H54 (cell line): ENCODE measurements at regions not wholly inside any gene's neighbourhood (a gene's known extent, or its start where the extent isn't known, plus 50 kb on each side); places are given as distances from the start of the nearest gene placed in this dataset.
"Not testable (repeated sequence)": the region's sequence is repeated elsewhere in the genome, so short reads cannot be mapped to it uniquely, and the experiment has no call there.

Experiments used
- DNase-seq: peaks from one replicate; pipeline ENCODE4 v3.0.0; 2011; ENCODE audit warnings: low spot score, mixed read lengths; ENCODE audit not compliant: insufficient read length
- FAIRE-seq: peaks from 3 replicates; lab custom pipeline; 2011; peaks lifted over from hg19 to GRCh38; lab: Jason Lieb, UNC
- POLR2A ChIP-seq: IDR thresholded peaks from 2 replicates; pipeline ENCODE4 v1.6.1; 2011; ENCODE audit warnings: low read depth, mild to moderate bottlenecking, low read length

DNA sequence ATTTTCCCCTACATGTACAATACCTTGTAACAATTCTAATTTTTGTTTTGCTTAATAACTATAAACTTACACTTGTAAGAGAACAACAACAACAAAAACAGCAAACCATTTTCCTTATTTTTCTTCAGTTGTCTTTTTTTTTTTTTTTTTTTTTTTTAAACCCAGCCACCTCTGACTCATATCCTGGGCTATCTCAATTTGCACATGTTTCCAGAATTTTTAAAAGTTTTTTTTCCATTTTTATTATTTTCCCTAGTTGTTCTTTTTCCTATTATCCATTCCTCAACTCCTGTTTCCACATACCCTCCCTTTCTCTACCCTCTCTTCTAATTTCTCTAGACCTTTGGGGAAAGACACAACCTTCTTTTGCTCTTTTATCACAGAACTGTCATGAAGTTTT is 112.5 kb downstream of the EFEMP1 start:
- no peak for FAIRE-seq
- DNase-seq: no peak
- TF ChIP-seq POLR2A: no peak

DNA sequence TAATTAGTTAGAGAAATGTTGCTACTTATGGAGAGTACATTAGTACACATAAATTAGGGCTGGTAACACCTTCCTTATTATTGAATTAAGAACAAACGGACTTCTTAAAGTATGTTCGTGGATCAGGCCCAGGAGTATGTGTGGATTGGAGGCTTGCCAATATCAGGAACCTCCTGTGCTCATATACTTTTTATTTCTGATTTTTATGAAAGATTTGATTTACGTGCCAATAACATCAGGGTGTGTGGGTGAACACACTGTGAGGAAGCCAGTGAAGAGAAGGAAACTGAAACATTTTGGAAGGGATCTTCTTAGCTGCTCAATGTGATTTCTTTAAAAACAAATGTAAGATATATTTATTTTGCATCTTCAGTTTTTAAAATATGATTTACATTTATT is 113.0 kb downstream of the EFEMP1 start:
- DNase-seq (no peak), FAIRE-seq (no peak)
- no peak for TF ChIP-seq POLR2A

DNA sequence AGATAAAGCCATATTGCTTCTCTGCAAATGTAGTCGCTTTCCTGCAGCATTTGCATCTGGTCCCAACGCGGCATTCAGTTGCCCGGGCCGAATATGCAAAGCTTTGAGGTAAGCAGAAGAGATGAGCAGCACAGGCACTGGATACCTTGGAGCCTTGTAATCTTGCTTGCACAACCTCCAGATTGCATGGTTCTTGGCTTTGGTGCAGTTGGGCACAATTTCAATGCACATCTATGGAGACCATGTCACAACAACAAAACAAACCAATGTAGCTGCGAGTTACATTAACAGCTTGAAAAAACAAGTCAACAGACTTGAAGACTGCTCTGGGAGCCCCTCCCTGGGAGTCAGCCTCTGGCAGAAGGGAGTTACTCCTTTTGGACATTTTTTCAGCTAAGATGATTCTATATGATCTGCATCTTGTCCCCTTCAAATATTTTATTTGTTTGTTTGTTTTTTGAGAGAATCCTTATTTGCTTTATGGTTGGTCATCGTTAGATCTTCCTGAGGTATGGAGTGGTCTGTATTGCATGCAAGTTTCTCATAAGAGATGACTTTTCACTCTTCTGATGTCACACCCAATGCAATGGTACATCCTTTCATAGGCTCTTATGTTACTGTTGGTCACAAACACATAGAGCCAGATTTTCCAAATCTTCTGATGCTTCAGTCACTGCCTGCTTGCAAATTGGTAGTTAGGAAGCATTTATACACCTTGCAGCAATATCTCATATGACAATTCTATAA is 113.5 kb downstream of the EFEMP1 start:
- DNase-seq: no peak
- FAIRE-seq: no peak
- TF ChIP-seq POLR2A: no peak

DNA sequence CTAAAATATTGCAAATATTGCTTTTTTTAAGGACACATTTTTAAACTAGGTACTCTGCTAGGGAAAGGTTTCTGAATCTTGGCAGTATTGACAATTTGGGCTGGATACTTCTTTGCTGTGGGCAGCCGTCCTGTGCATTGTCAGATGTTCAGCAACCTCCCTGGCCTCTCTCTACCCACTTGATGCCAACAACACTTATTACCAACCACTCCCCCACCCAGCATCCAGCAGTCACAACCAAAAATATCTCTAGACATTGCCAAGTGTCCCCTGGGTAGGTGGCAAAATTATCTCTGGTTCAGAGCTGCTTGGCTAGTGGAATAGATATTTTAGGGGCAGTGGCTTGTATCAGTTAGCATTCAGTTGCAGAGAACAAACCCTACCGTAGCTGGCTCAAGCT is 114.3 kb upstream of the PNPT1 start:
- no peak for TF ChIP-seq POLR2A
- no peak for DNase-seq
- no peak for FAIRE-seq

DNA sequence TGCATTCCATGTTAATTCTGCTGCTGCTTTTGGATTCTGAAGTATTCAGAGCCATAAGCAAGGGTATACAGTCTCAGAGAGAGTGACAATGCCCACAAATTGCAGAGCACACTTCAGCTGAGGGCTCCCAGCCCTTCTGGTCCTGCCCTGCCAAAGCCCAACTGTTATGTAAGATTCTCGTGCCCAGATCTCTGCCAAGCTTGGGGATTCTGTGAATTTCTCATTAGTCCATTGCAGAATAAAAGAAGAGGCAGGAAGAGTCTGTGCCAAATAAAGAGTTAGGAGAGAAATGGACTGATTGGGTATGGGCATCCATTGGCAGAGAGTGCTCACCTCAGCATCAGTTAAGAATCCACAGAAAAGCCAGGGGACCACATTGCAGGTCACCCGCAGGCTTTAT is 112.0 kb upstream of the PNPT1 start:
- TF ChIP-seq POLR2A: no peak

DNA sequence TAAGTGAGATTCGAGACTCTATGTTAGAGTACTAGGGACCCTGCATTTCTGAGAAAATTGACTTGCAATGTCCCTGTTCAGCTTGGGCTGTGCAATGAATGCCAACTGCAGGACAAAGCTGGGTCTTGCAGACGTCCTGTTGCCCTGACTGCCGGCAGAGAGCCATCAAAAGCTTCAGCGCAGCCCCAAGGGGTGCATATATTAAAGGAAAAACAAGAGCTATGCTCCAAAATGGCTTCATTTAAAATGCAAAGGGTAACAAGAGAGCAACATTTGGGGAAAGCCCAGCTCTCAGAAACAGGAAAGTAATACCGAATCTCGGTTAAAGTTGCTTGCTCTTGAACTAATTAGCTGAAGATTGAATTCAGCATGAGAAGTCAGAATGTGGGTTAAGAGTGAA is 110.9 kb upstream of the PNPT1 start:
- TF ChIP-seq POLR2A: no peak
- DNase-seq: no peak
- no peak for FAIRE-seq

More for the DNA sequence above, 112.0 kb upstream of the PNPT1 start:
- DNase-seq (no peak), FAIRE-seq (no peak)

DNA sequence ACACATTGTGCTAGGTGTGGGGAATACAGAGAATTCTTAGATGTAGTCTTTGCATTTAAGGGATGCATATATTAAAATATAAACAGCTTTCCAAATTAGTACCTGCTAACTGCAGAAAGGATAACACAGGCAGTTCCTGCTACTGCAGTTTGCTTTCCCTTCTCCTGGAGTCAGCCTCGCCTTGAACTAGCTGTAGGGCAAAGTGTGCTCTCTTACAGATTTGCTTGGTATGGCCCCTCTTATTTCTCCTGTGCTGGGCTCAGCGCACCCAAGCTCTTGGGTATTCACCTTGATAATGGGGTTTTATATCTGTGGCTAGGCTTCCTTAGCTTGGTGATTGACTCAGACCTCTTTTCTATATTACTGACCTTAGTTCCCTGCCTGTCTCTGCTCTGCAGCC is 108.4 kb upstream of the PNPT1 start:
- FAIRE-seq (no peak), DNase-seq (no peak)
- TF ChIP-seq POLR2A: no peak

DNA sequence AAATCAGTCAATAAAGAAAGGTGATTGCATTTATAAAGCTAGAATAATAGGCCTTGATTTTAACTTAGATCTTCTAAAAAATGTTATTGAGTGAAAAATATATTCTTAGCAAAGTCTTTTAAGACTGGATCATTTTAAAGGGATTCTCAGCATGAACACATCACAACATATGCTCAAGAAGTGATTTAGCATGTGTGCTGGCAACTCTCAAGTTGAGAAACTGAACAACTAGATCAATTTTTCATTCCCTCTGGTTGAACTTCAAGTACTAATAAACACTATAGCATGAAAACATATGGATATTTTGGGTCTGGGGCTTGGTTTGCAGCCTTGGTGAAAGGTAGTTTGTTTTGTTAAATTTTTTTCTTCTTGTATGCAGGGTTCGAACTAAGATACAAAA is 107.8 kb upstream of the PNPT1 start:
- DNase-seq (no peak), FAIRE-seq (no peak)
- TF ChIP-seq POLR2A: no peak

DNA sequence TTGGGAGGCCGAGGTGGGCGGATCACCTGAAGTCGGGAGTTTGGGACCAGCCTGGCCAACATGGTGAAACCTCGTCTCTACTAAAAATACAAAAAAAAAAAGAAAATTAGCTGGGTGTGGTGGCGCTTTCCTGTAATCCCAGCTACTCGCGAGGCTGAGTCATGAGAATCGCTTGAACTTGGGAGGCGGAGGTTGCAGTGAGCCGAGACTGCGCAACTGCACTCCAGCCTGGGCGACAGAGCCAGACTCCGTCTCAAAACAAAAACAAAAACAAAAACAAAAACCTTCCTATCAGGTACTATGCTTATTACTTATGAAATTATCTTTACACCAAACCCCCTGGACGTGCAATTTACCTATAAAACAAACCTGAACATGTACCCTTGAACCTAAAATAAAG is 106.0 kb upstream of the PNPT1 start:
- not testable (repeated sequence) for FAIRE-seq

DNA sequence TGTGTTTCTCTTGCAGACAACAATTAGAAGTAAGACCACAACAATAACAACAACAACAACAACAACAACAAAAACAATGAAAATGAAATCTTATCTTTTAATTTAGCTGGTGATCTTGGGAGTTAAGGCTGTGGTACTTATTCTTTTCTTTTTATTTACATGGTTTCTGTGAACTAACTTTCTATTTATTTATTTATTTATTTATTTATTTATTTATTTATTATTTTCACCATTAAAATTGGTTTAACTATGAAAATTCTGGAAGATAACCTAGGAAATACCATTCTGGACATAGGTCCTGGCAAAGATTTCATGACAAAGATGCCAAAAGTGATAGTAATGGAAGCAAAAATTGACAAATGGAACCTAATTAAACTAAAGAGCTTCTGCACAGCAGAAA is 102.5 kb upstream of the PNPT1 start:
- DNase-seq: no peak
- no peak for TF ChIP-seq POLR2A
- FAIRE-seq: no peak

More for the DNA sequence above, 106.0 kb upstream of the PNPT1 start:
- DNase-seq: not testable (repeated sequence)

DNA sequence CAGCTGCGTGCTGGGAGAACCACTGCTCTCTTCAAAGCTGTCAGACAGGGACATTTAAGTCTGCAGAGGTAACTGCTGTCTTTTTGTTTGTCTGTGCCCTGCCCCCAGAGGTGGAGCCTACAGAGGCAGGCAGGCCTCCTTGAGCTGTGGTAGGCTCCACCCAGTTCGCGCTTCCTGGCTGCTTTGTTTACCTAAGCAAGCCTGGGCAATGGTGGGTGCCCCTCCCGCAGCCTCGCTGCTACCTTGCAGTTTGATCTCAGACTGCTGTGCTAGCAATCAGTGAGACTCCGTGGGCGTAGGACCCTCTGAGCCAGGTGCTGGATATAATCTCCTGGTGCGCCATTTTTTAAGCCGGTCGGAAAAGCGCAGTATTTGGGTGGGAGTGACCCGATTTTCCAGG is 100.0 kb upstream of the PNPT1 start:
- FAIRE-seq, DNase-seq: not testable (repeated sequence)

DNA sequence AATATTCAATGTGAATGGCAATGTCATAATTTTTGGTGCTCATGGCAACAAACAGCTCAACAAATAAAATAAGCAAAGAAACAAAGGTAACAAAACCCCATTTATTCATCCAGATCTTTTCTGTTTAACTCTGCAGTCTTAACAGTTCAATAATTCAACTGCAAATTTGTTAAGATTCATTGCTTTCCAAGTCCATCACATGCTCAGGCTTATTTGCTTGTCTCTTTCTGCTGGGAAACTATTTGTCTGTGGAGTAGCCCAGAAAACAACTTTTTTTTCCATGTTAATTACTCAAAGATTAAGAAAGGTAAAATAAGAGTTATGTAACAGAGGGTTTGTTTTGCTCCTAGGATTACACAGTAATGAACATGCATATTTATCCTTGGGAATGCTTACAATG is 92.6 kb upstream of the PNPT1 start:
- TF ChIP-seq POLR2A: no peak
- FAIRE-seq: no peak
- DNase-seq: no peak

DNA sequence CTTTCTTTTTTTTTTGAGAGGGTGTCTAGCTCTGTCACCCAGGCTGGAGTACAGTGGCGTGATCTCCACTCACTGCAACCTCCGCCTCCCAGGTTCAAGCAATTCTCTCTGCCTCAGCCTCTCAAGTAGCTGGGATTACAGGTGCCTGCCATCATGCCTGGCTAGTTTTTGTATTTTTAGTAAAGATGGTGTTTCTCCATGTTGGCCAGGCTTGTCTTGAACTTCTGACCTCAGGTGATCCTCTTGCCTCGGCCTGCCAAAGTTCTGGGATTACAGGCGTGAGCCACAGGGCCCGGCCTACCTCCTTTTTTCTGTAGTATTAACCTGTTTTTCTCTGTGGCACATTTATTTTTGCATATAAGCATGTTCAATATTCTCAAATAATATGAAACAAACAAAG is 90.1 kb upstream of the PNPT1 start:
- FAIRE-seq, DNase-seq: not testable (repeated sequence)

DNA sequence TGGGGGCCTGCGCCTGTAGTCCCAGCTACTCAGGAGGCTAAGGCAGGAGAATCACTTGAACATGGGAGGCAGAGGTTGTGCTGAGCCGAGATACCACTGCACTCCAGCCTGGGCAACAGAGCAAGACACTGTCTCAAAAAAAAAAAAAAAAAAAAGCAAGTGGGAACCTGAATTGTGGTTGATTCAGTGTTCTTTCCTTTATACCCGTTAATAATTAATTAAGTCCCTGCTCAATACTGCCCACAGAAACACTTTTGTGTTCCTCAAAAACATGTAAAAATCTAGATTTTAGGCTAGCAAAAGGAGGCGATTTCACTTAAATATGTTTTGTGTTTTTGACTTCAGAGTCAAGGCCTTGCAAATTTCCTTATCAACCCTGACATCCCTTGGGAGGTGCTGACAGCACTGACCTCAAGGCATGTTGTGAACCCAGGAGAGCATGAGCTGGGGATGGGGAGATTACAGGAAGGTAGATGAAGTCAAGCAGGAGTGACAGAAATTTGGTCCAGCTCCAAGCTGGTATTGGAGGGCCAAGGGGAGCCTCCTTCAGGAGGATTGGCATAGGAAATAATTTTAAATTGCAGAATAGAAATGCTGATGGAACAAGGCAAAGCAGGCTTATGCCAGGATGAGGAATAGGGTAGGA is 89.0 kb upstream of the PNPT1 start:
- FAIRE-seq (no peak), DNase-seq (no peak)
- TF ChIP-seq POLR2A: no peak

DNA sequence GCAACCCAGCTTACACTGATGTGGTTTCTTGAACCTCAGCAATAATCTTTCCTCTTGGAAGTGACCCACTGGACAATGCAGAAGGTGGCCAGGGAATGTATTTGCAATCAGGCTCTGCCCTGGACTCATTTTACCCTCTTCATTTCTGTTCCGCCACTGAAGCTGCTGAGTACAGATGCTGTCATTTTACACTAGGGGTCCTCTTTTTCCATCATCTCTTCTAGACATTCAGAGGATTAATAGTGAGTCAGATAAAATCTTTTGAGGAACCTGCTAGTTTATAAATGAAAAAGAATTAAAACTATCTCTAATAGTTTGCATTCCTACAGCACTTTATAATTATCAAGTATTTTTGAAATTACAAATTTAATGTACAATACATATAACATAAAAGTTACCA is 87.9 kb upstream of the PNPT1 start:
- DNase-seq: no peak
- no peak for FAIRE-seq
- TF ChIP-seq POLR2A: no peak
